ENCODE measurements at regions not wholly inside any gene's neighbourhood (a gene's known extent, or its start where the extent isn't known, plus 50 kb on each side); places are given as distances from the start of the nearest gene placed in this dataset.

GRCh38 chr13:111411919-111412650 lies 91.6 kb downstream of the TEX29 start:
- TF ChIP-seq, protein P1, sequence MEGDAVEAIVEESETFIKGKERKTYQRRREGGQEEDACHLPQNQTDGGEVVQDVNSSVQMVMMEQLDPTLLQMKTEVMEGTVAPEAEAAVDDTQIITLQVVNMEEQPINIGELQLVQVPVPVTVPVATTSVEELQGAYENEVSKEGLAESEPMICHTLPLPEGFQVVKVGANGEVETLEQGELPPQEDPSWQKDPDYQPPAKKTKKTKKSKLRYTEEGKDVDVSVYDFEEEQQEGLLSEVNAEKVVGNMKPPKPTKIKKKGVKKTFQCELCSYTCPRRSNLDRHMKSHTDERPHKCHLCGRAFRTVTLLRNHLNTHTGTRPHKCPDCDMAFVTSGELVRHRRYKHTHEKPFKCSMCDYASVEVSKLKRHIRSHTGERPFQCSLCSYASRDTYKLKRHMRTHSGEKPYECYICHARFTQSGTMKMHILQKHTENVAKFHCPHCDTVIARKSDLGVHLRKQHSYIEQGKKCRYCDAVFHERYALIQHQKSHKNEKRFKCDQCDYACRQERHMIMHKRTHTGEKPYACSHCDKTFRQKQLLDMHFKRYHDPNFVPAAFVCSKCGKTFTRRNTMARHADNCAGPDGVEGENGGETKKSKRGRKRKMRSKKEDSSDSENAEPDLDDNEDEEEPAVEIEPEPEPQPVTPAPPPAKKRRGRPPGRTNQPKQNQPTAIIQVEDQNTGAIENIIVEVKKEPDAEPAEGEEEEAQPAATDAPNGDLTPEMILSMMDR (IDR thresholded peaks at IDR 0.05): no peak
- TF ChIP-seq POLR2AphosphoS5 (IDR thresholded peaks at IDR 0.05): no peak
- no peak for TF ChIP-seq EP300 (IDR thresholded peaks at IDR 0.05)
- TF ChIP-seq POLR2A (IDR thresholded peaks at IDR 0.05): no peak

Measured in sigmoid colon (tissue), 4 donors.